Effector memory CD8-positive, alpha-beta T cell (primary cell): ENCODE measurements at regions not wholly inside any gene's neighbourhood (a gene's known extent, or its start where the extent isn't known, plus 50 kb on each side); places are given as distances from the start of the nearest gene placed in this dataset.
"Not testable (repeated sequence)": the region's sequence is repeated elsewhere in the genome, so short reads cannot be mapped to it uniquely, and the experiment has no call there.

Experiments used
- ATAC-seq: fragments of 150-1000 bp; cut with Tn5 transposase; replicated peaks from 2 replicates; pipeline ENCODE4 v1.10.0; 2021; ENCODE audit warnings: mild to moderate bottlenecking, moderate library complexity
- DNase-seq, 3 experiments: peaks; one replicate each; pipeline ENCODE4 v3.0.0; 2021
- H3K27ac Mint-ChIP-seq, 2 donors: one replicate each; pipeline ENCODE4 v1.8.0; 2022; ENCODE audit warnings: mild to moderate bottlenecking in 2 of 2, mixed read lengths in 2 of 2, moderate library complexity in 2 of 2
- H3K27me3 Mint-ChIP-seq, 2 donors: one replicate each; pipeline ENCODE4 v1.8.0; 2022; ENCODE audit warnings: mixed read lengths in 2 of 2
- H3K36me3 Mint-ChIP-seq: one replicate; pipeline ENCODE4 v1.8.0; 2022; ENCODE audit warnings: mild to moderate bottlenecking, moderate library complexity, mixed read lengths; ENCODE audit not compliant: insufficient read depth
- H3K4me1 Mint-ChIP-seq, 2 donors: one replicate each; pipeline ENCODE4 v1.8.0; 2022; ENCODE audit warnings: low read depth in 2 of 2, mixed read lengths in 2 of 2
- H3K4me3 Mint-ChIP-seq, 2 donors: one replicate each; pipeline ENCODE4 v1.8.0; 2022; ENCODE audit warnings: mild to moderate bottlenecking in 2 of 2, mixed read lengths in 2 of 2, moderate library complexity in 2 of 2
- H3K9me3 Mint-ChIP-seq, 2 donors: one replicate each; pipeline ENCODE4 v1.8.0; 2022; ENCODE audit warnings: mixed read lengths in 2 of 2

DNA sequence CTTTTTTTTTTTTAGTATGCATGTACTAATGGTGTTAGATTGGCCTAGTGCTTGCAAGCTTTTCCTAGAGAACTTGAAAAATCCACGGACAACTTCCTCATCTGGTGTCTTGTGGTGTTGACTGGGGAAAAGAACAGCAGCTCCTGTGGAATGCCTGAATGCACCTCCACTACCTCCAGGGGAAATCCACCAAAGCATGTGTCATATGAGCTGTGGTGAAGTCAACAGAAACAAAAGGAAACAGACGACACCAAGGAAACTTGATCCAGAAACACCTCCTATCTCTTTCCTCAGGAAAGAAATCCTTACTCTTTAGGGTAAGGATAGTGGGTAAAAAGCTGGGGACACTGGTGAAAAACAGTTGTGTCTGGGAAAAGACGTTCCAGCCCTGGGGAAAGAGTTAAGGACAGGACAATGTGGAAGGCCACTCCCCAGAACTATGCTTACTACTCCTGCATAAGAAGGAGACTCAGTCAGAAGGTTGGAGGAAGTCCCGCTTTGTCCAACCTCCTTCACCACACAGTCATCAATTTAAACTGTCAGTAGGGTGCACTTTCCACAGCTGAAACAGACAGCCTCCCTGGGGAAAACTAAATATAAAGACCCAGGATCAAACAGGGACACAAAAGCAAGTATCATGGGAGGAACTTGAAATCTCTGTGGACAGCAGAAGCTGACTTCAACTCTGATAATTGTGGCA is 468.8 kb downstream of the TMEM121 start:
- DNase-seq, H3K4me3 Mint-ChIP-seq, ATAC-seq, H3K9me3 Mint-ChIP-seq, H3K27ac Mint-ChIP-seq: not testable (repeated sequence)
- Mint-ChIP-seq H3K36me3 (peaks cover 14% of the 10 kb centered on the region), H3K4me1 (peaks cover 17 to 24% of the 10 kb centered on the region in 2 donors), H3K27me3 (peaks cover 8 to 20% of the 10 kb centered on the region in 2 donors)

GRCh38 chr14:105998597-105998996 is 472.2 kb downstream of the TMEM121 start:
- H3K36me3 Mint-ChIP-seq = peaks cover 15% of the 10 kb centered on the region
- peak overlapping the region in 1 of 2 donors; percentile 58 for H3K4me3 Mint-ChIP-seq
- H3K27ac Mint-ChIP-seq, DNase-seq, H3K9me3 Mint-ChIP-seq, H3K27me3 Mint-ChIP-seq, ATAC-seq: not testable (repeated sequence)
- H3K4me1 Mint-ChIP-seq = peaks cover 23% of the 10 kb centered on the region in 2 donors

GRCh38 chr14:105999361-106000028 is 473.1 kb downstream of the TMEM121 start:
- Mint-ChIP-seq H3K36me3 (peaks cover 15% of the 10 kb centered on the region), H3K9me3 (no peaks in the 10 kb centered on the region), H3K27ac (peak overlapping the region; percentile 22 to 57), H3K4me1 (peaks cover 14 to 16% of the 10 kb centered on the region in 2 donors), H3K27me3 (no peaks in the 10 kb centered on the region), H3K4me3 (no peak overlapping the region)
- DNase-seq (peak; percentile 47 to 54 (median 53)), ATAC-seq (peak; percentile 83)

DNA sequence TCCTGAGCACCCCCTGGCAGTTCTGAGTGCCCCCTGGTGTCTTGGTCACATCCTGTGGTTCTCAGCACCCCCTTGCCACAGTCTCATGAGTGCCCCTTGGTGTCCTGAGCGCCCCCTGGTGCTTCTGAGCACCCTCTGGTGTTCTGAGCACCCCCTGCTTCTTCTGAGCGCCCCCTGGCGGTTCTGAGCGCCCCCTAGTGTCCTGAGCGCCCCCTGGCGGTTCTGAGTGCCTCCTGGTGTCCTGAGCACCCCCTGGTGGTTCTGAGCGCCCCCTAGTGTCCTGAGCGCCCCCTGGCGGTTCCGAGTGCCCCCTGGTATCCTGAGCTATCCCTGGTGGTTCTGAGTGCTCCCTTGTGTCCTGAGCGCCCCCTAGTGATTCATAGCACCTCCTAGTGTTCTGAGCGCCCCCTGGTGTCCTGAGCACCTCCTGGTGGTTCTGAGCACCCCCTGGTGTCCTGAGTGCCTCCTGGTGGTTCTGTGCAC is 473.7 kb downstream of the TMEM121 start:
- DNase-seq, H3K4me3 Mint-ChIP-seq, H3K27me3 Mint-ChIP-seq, H3K9me3 Mint-ChIP-seq: not testable (repeated sequence)
- Mint-ChIP-seq H3K4me1 (peaks cover 14 to 19% of the 10 kb centered on the region in 2 donors), H3K36me3 (peaks cover 17% of the 10 kb centered on the region), H3K27ac (peak overlapping the region in 1 of 2 donors; percentile 57)
- ATAC-seq = peak; percentile 31

- ATAC-seq = peak; percentile 38
- Mint-ChIP-seq H3K36me3 (peaks cover 19% of the 10 kb centered on the region), H3K4me1 (peaks cover 23 to 29% of the 10 kb centered on the region in 2 donors)
- not testable (repeated sequence) for H3K4me3 Mint-ChIP-seq, H3K27ac Mint-ChIP-seq, DNase-seq, H3K9me3 Mint-ChIP-seq, H3K27me3 Mint-ChIP-seq
These were observed 474.9 kb downstream of the TMEM121 start for GRCh38 chr14:106001277-106001676.

DNA sequence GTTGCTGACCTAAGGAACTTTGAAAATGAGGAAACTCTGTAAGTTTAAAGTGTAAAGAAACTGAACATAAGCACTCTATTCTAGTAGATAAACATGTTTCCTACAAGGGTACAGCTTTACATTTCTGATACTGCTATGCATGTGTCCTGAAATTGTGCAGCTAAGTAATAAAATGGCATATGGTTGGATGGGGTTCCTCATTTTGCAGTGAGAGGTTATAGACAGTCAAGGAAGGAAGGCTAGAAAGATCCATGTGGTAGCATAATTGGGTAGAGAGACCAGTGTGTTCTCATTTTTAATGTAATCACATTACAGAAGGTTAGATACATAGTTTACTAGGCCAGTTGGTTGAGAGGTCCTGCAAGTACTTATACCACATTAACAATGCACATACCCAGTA is 477.0 kb downstream of the TMEM121 start:
- H3K4me3 Mint-ChIP-seq = no peak overlapping the region
- no peak overlapping the region for H3K27ac Mint-ChIP-seq

DNA sequence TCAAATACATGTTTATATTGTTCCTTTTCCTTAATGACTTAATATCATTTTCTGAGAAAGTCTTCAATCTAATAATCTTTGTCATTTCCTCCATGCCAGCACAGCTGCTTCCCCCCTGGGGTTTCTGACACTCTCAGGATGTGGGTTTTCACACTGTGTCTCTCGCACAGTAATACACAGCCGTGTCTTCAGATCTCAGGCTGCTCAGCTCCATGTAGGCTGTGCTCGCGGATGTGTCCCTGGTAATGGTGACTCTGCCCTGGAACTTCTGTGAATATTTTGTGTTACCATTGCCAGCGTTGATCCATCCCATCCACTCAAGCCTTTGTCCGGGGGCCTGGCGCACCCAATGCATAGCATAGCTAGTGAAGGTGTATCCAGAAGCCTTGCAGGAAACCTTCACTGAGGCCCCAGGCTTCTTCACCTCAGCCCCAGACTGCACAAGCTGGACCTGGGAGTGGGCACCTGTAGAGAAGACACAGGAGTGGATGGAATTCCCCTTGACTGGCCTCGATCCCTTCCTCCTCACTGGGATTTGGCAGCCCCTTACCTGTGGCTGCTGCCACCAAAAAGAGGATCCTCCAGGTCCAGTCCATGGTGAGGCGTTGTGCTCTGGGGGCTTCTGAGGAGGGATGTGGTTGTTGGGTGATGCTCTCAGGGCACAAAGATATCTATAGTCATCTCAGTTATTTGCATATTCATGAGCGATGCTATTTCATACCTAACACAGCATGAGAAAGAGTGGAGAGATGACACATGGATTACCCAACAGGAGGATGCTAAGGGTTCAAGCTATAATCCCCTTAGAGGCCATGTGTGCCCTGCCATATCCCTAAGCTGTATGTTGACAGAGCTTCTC is 478.8 kb downstream of the TMEM121 start:
- H3K4me3 Mint-ChIP-seq = peak overlapping the region; percentile 75

More for the DNA sequence above, 477.0 kb downstream of the TMEM121 start:
- no peak for ATAC-seq
- Mint-ChIP-seq H3K9me3 (no peaks in the 10 kb centered on the region), H3K4me1 (peaks cover 26 to 33% of the 10 kb centered on the region in 2 donors), H3K27me3 (peaks cover 5 to 11% of the 10 kb centered on the region in 2 donors), H3K36me3 (peaks cover 19% of the 10 kb centered on the region)
- DNase-seq = no peak

DNA sequence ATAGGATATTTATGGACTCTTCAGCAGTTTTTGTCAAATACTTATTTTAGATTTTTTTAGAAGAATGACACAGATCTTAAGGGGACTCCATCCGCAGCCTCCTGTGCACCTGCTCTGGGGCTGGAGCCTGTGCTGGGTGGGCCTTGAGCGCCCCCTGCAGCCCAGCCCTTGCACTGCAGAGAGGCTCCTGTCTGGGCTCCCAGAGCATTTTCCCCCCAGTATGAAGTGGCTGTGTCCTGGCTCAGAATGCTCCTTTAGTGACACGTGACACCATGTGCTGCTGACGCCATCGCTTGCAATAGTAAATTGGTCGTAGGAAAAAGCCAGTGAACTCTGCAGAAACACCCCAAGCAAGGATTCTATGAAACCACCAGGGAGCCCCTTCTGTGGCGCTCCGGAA is 479.7 kb downstream of the TMEM121 start:
- H3K36me3 Mint-ChIP-seq, H3K9me3 Mint-ChIP-seq: not testable (repeated sequence)
- Mint-ChIP-seq H3K27me3 (peaks cover 5 to 19% of the 10 kb centered on the region in 2 donors), H3K27ac (peak overlapping the region; percentile 66 to 91), H3K4me3 (peak overlapping the region; percentile 57 to 75), H3K4me1 (peaks cover 20 to 27% of the 10 kb centered on the region in 2 donors)
- DNase-seq = peak; percentile 37 to 48 (median 46)
- ATAC-seq = peak; percentile 40

More for the DNA sequence above, 478.8 kb downstream of the TMEM121 start:
- not testable (repeated sequence) for H3K36me3 Mint-ChIP-seq, H3K9me3 Mint-ChIP-seq
- Mint-ChIP-seq H3K27me3 (peaks cover 5 to 19% of the 10 kb centered on the region in 2 donors), H3K4me1 (peaks cover 20 to 27% of the 10 kb centered on the region in 2 donors), H3K27ac (peak overlapping the region; percentile 66 to 91)
- peak; percentile 83 for ATAC-seq
- DNase-seq = peak; percentile 65 to 72 (median 65)

- not testable (repeated sequence) for DNase-seq, H3K27ac Mint-ChIP-seq, H3K36me3 Mint-ChIP-seq, H3K9me3 Mint-ChIP-seq, ATAC-seq, H3K4me3 Mint-ChIP-seq
- Mint-ChIP-seq H3K4me1 (peaks cover 26 to 27% of the 10 kb centered on the region in 2 donors), H3K27me3 (peaks cover 5 to 19% of the 10 kb centered on the region in 2 donors)
These were observed 480.3 kb downstream of the TMEM121 start for GRCh38 chr14:106006716-106007115.

DNA sequence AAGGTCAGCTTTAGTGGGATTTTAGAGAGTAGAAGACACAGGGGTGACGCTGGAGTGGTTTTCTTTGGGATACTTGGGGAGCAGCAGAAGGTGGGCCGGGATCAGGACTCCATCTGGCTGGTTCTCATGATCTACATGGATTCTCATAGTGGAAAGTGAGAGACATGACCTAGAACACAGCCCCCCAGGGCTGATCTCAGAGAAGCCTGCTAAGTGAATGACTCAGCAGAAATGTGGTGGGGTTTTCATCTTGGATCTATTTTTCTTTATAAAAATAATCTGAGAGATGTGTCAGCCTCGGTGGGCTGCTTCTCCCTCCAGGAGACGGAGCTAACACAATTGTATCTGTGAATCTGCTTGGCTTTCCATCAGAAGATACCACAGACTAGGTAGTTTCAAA is 484.4 kb downstream of the TMEM121 start:
- peaks cover 16 to 39% of the 10 kb centered on the region in 2 donors for H3K27me3 Mint-ChIP-seq
- no peak overlapping the region for H3K4me3 Mint-ChIP-seq
- H3K9me3 Mint-ChIP-seq = no peaks in the 10 kb centered on the region
- DNase-seq = no peak
- H3K27ac Mint-ChIP-seq = no peak overlapping the region
- H3K36me3 Mint-ChIP-seq = no peaks in the 10 kb centered on the region
- peaks cover 23 to 28% of the 10 kb centered on the region in 2 donors for H3K4me1 Mint-ChIP-seq
- ATAC-seq = no peak

GRCh38 chr14:106011631-106012360 is 485.4 kb downstream of the TMEM121 start:
- H3K9me3 Mint-ChIP-seq, ATAC-seq, H3K27ac Mint-ChIP-seq, H3K4me3 Mint-ChIP-seq, H3K36me3 Mint-ChIP-seq: not testable (repeated sequence)
- peak; percentile 63 to 83 (median 67) for DNase-seq
- Mint-ChIP-seq H3K4me1 (peaks cover 19 to 23% of the 10 kb centered on the region in 2 donors), H3K27me3 (peaks cover 16 to 39% of the 10 kb centered on the region in 2 donors)

DNA sequence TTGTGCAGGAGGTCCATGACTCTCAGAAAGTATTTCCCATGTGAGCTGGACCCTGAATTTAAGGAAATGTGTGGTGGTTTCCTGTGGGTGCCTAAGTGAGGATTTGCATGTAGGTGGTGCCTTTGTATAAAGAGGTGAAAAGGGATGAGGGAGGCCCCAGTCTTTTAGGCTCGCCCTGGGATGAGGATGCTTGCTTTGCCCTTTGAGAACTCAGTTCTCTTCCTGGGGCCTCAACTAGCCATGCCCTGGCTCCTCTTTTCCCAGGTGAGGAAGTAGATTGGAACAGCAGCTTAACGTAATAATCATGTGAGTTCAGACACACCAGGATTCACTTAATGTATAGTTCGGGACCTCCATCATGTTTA is 486.0 kb downstream of the TMEM121 start:
- H3K27ac Mint-ChIP-seq, H3K36me3 Mint-ChIP-seq, H3K4me3 Mint-ChIP-seq, H3K9me3 Mint-ChIP-seq, DNase-seq, ATAC-seq: not testable (repeated sequence)
- Mint-ChIP-seq H3K4me1 (peaks cover 16 to 23% of the 10 kb centered on the region in 2 donors), H3K27me3 (peaks cover 16 to 38% of the 10 kb centered on the region in 2 donors)
